CD14-positive monocyte (primary cell): ENCODE measurements at regions not wholly inside any gene's neighbourhood (a gene's known extent, or its start where the extent isn't known, plus 50 kb on each side); places are given as distances from the start of the nearest gene placed in this dataset.

Experiments
- DNase-seq, 3 donors: peaks; one replicate each; pipeline ENCODE4 v3.0.0-alpha.2; 2011 to 2022
- H2AFZ ChIP-seq: 2 replicates; pipeline ENCODE4 v1.6.0; 2012; ENCODE audit warnings: mild to moderate bottlenecking, low read depth, low read length, inconsistent platforms; ENCODE audit not compliant: insufficient read depth, poor library complexity, severe bottlenecking
- H3K27ac ChIP-seq, 2 donors: 1 replicate in 1 of 2; 2 replicates in 1 of 2; pipeline ENCODE4 v1.5.1; 2012 to 2013; ENCODE audit warnings: low read length in 2 of 2, control low read depth in 1 of 2, inconsistent platforms in 1 of 2, low read depth in 1 of 2, mild to moderate bottlenecking in 1 of 2
- H3K27me3 ChIP-seq, 2 donors: one replicate each; pipeline versions ENCODE4 v1.6.0 to v1.6.1; 2011 to 2013; ENCODE audit warnings: low read length in 2 of 2; ENCODE audit not compliant: control insufficient read depth in 2 of 2, insufficient read depth in 2 of 2
- H3K36me3 ChIP-seq, 2 donors: replicated peaks in 1 of 2; 1 replicate in 1 of 2; 2 replicates in 1 of 2; pipeline versions ENCODE4 v1.5.1 to v1.6.1; 2012 to 2013; ENCODE audit warnings: low read length in 2 of 2, control low read depth in 1 of 2, inconsistent platforms in 1 of 2, mild to moderate bottlenecking in 1 of 2; ENCODE audit not compliant: insufficient read depth in 2 of 2, control insufficient read depth in 1 of 2
- H3K4me1 ChIP-seq, 2 donors: 1 replicate in 1 of 2; 2 replicates in 1 of 2; pipeline versions ENCODE4 v1.5.1 to v1.6.1; 2012 to 2013; ENCODE audit warnings: low read length in 2 of 2, control low read depth in 1 of 2, inconsistent platforms in 1 of 2, mild to moderate bottlenecking in 1 of 2, moderate library complexity in 1 of 2; ENCODE audit not compliant: insufficient read depth in 2 of 2, control insufficient read depth in 1 of 2
- H3K4me2 ChIP-seq: replicated peaks from 2 replicates; pipeline ENCODE3; 2012; ENCODE audit warnings: low read length, moderate library complexity, mild to moderate bottlenecking; ENCODE audit not compliant: poor library complexity, severe bottlenecking; ENCODE audit errors: extremely low read depth
- H3K4me3 ChIP-seq, 3 experiments: fragments of 200-600 bp in 1 of 3; sonication (generic) in 1 of 3; replicated peaks in 1 of 3; 1 replicate in 2 of 3; 2 replicates in 1 of 3; pipeline ENCODE4 v1.5.1; 2011 to 2013; ENCODE audit warnings: low read length in 3 of 3, mild to moderate bottlenecking in 3 of 3, control low read depth in 2 of 3, low read depth in 2 of 3, inconsistent platforms in 1 of 3, moderate library complexity in 1 of 3
- H3K79me2 ChIP-seq: 2 replicates; pipeline ENCODE4 v1.6.0; 2012; ENCODE audit warnings: mild to moderate bottlenecking, control low read depth, inconsistent platforms, low read length, moderate library complexity; ENCODE audit not compliant: insufficient read depth
- H3K9ac ChIP-seq: 2 replicates; pipeline ENCODE4 v1.6.0; 2017; ENCODE audit warnings: low read length, mild to moderate bottlenecking; ENCODE audit not compliant: insufficient read depth, poor library complexity, severe bottlenecking
- H3K9me3 ChIP-seq, 2 donors: replicated peaks in 1 of 2; 1 replicate in 1 of 2; 2 replicates in 1 of 2; pipeline versions ENCODE4 v1.5.1 to v1.6.1; 2012 to 2013; ENCODE audit warnings: low read length in 2 of 2, control low read depth in 1 of 2; ENCODE audit not compliant: control insufficient read depth in 1 of 2, insufficient read depth in 1 of 2
- H4K20me1 ChIP-seq: 2 replicates; pipeline ENCODE4 v1.6.0; 2012; ENCODE audit warnings: mild to moderate bottlenecking, low read length, control low read depth, moderate library complexity; ENCODE audit not compliant: insufficient read depth
- H3K27ac Mint-ChIP-seq, 7 donors: one replicate each; pipeline ENCODE4 v1.8.0; 2020; ENCODE audit warnings: mild to moderate bottlenecking in 7 of 7, mixed read lengths in 7 of 7, moderate library complexity in 6 of 7, inconsistent platforms in 2 of 7
- H3K27me3 Mint-ChIP-seq, 3 donors: one replicate each; pipeline ENCODE4 v1.8.0; 2021 to 2022; ENCODE audit warnings: low read depth in 3 of 3, mild to moderate bottlenecking in 3 of 3, mixed read lengths in 3 of 3, moderate library complexity in 3 of 3, inconsistent platforms in 1 of 3
- H3K36me3 Mint-ChIP-seq, 2 donors: one replicate each; pipeline ENCODE4 v1.8.0; 2020; ENCODE audit warnings: mixed read lengths in 2 of 2, inconsistent platforms in 1 of 2, mild to moderate bottlenecking in 1 of 2
- H3K4me1 Mint-ChIP-seq: one replicate; pipeline ENCODE4 v1.8.0; 2020; ENCODE audit warnings: mild to moderate bottlenecking, mixed read lengths
- H3K4me3 Mint-ChIP-seq, 2 donors: one replicate each; pipeline ENCODE4 v1.8.0; 2020; ENCODE audit warnings: mild to moderate bottlenecking in 2 of 2, mixed read lengths in 2 of 2, moderate library complexity in 1 of 2
- H3K9me3 Mint-ChIP-seq, 7 donors: one replicate each; pipeline ENCODE4 v1.8.0; 2020 to 2022; ENCODE audit warnings: mixed read lengths in 7 of 7, mild to moderate bottlenecking in 6 of 7, moderate library complexity in 6 of 7, inconsistent platforms in 2 of 7
- CTCF ChIP-seq: fragments of 200-600 bp; IDR thresholded peaks from one replicate; pipeline ENCODE4 v1.8.0; 2022; ENCODE audit warnings: antibody characterized with exemption, mild to moderate bottlenecking
- WGBS: methylation state at CpG from one replicate; pipeline ENCODE4 v1.1.5; 2013; ENCODE audit warnings: missing lambda C conversion rate; ENCODE audit not compliant: insufficient coverage; 5-methylcytosine and 5-hydroxymethylcytosine counted together
- intact Hi-C, 2 donors: fragments of 100-400 bp; cut with micrococcal nuclease; formaldehyde crosslinking; loops; one replicate each; pipeline versions ENCODE4 v1.15.0 to v1.15.1; 2023

GRCh38 chr12:131369094-131369845 is 341.6 kb upstream of the SFSWAP start:
- H3K36me3 Mint-ChIP-seq, result no peaks in the 10 kb centered on the region
- Histone ChIP-seq H3K4me2 (no peak overlapping the region), H3K27ac (no peak overlapping the region), H3K79me2 (no peaks in the 10 kb centered on the region), H3K4me1 (no peaks in the 10 kb centered on the region), H3K36me3 (no peaks in the 10 kb centered on the region), H4K20me1 (no peaks in the 10 kb centered on the region), H3K9ac (no peak overlapping the region), H2AFZ (no peak overlapping the region), H3K9me3 (no peaks in the 10 kb centered on the region), H3K4me3 (no peak overlapping the region), H3K27me3 (no peaks in the 10 kb centered on the region)
- TF ChIP-seq CTCF, result no peak
- H3K27ac Mint-ChIP-seq, result peak overlapping the region in 1 of 7 donors; percentile 54
- WGBS, result 94% methylated on average over 17 of the region's 18 CpGs
- no peak overlapping the region for H3K4me3 Mint-ChIP-seq
- H3K4me1 Mint-ChIP-seq, result no peaks in the 10 kb centered on the region
- intact Hi-C loops, result no loop called here
- DNase-seq, result no peak
- H3K27me3 Mint-ChIP-seq, result peaks cover 2 to 8% (median 2%) of the 10 kb centered on the region in 3 donors
- peaks cover 0 to 2% (median 0%) of the 10 kb centered on the region in 7 donors for H3K9me3 Mint-ChIP-seq

- Mint-ChIP-seq H3K27ac (no peak overlapping the region), H3K4me1 (no peaks in the 10 kb centered on the region), H3K27me3 (peaks cover 1 to 5% (median 2%) of the 10 kb centered on the region in 3 donors), H3K4me3 (no peak overlapping the region), H3K36me3 (no peaks in the 10 kb centered on the region), H3K9me3 (peaks cover 0 to 2% (median 0%) of the 10 kb centered on the region in 7 donors)
- no peaks in the 10 kb centered on the region for H3K9me3 ChIP-seq
- 100% methylated on average over 5 of the region's 8 CpGs for WGBS
- H3K4me3 ChIP-seq, result no peak overlapping the region
- no peak overlapping the region for H3K27ac ChIP-seq
- no peaks in the 10 kb centered on the region for H3K27me3 ChIP-seq
- no peak overlapping the region for H3K9ac ChIP-seq
- DNase-seq, result no peak
- no peaks in the 10 kb centered on the region for H4K20me1 ChIP-seq
- no peaks in the 10 kb centered on the region for H3K36me3 ChIP-seq
- TF ChIP-seq CTCF, result no peak
- no peaks in the 10 kb centered on the region for H3K4me1 ChIP-seq
- intact Hi-C loops, result no loop called here
- H3K79me2 ChIP-seq, result no peaks in the 10 kb centered on the region
- H2AFZ ChIP-seq, result no peak overlapping the region
- H3K4me2 ChIP-seq, result no peak overlapping the region
Observed at GRCh38 chr12:131370321-131370720, 340.6 kb upstream of the SFSWAP start.
